SK-N-SH (cell line): ENCODE measurements at regions not wholly inside any gene's neighbourhood (a gene's known extent, or its start where the extent isn't known, plus 50 kb on each side); places are given as distances from the start of the nearest gene placed in this dataset.

Experiments
- CTCF ChIP-seq: fragments of 200-600 bp; sonication (generic); IDR thresholded peaks from 2 replicates; pipeline ENCODE4 v1.6.1; 2017; ENCODE audit warnings: antibody characterized with exemption, mild to moderate bottlenecking, moderate library complexity
- EZH2phosphoT487 ChIP-seq: fragments of 200-600 bp; sonication (generic); IDR thresholded peaks from 2 replicates; pipeline ENCODE4 v1.6.1; 2017; ENCODE audit warnings: low read depth, mixed run types, mild to moderate bottlenecking, antibody characterized with exemption, moderate library complexity, borderline replicate concordance
- FOSL2 ChIP-seq: IDR thresholded peaks from 2 replicates; pipeline ENCODE4 v1.4.0; 2012; ENCODE audit warnings: low read depth, mild to moderate bottlenecking, moderate library complexity, borderline replicate concordance
- MXI1 ChIP-seq: IDR thresholded peaks from 2 replicates; pipeline ENCODE4 v1.6.1; 2012; ENCODE audit warnings: mild to moderate bottlenecking, low read depth, low read length, improper control_type of control experiment
- REST ChIP-seq: IDR thresholded peaks from 2 replicates; pipeline ENCODE4 v1.6.1; 2012; ENCODE audit warnings: mild to moderate bottlenecking, low read depth, low read length, moderate library complexity
- RFX5 ChIP-seq: IDR thresholded peaks from 2 replicates; pipeline ENCODE4 v1.6.1; 2012; ENCODE audit warnings: mild to moderate bottlenecking, improper control_type of control experiment, low read length
- SIN3A ChIP-seq: IDR thresholded peaks from 2 replicates; pipeline ENCODE4 v1.6.1; 2012; ENCODE audit warnings: low read depth, mild to moderate bottlenecking, low read length, moderate library complexity, borderline replicate concordance
- YY1 ChIP-seq: IDR thresholded peaks from 2 replicates; pipeline ENCODE4 v1.4.0; 2012; ENCODE audit warnings: low read depth, mild to moderate bottlenecking

DNA sequence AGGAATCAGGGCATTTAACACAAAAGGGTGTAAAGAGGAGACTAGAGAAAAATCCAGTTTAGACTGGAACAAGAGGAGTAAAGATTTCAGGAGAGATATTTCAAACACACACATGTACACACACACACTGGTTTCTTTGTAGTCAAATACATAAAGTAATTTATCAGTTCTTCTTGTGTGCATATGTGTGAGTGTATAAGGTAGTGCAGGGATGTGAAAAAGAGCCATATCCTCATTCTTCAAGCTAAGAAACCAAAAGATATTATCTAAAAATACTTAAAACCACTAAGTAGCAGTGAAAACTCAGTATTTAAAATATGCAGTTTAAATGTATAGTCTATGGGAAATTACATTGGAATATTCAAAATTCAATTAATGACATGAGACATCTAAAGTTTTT, 52.5 kb upstream of the CARD18 start:
- no peak for TF ChIP-seq CTCF
- TF ChIP-seq YY1: no peak
- no peak for TF ChIP-seq RFX5
- TF ChIP-seq REST: no peak
- no peak for TF ChIP-seq MXI1
- no peak for TF ChIP-seq FOSL2
- TF ChIP-seq SIN3A: no peak
- TF ChIP-seq EZH2phosphoT487: no peak
